ENCODE measurements at regions not wholly inside any gene's neighbourhood (a gene's known extent, or its start where the extent isn't known, plus 50 kb on each side); places are given as distances from the start of the nearest gene placed in this dataset.
"Not testable (repeated sequence)": the region's sequence is repeated elsewhere in the genome, so short reads cannot be mapped to it uniquely, and the experiment has no call there.

GRCh38 chrX:63201987-63202386, 149.1 kb downstream of the SPIN4 start:
- TF ChIP-seq CTCF, POLR2AphosphoS5, POLR2A, EP300 (IDR thresholded peaks at IDR 0.05): not testable (repeated sequence)
